ENCODE measurements at regions not wholly inside any gene's neighbourhood (a gene's known extent, or its start where the extent isn't known, plus 50 kb on each side); places are given as distances from the start of the nearest gene placed in this dataset.

GRCh38 chr13:23960566-23961156, 63.4 kb upstream of the C1QTNF9B start:
- peaks cover 0 to 4% (median 2%) of the 10 kb centered on the region in 4 donors for H3K4me1 ChIP-seq
- no peak for DNase-seq (ENCODE audit: extremely low spot score)
- TF ChIP-seq POLR2AphosphoS5 (IDR thresholded peaks at IDR 0.05) (no peak), CTCF (IDR thresholded peaks at IDR 0.05) (peak; percentile 30 to 64 (median 44)), POLR2A (IDR thresholded peaks at IDR 0.05; ENCODE audit: low read depth) (no peak)
- intact Hi-C loops (cut with DNase I), result no loop called here
- H3K36me3 ChIP-seq, result no peaks in the 10 kb centered on the region
- no peak overlapping the region for H3K4me3 ChIP-seq
- H3K9me3 ChIP-seq, result no peaks in the 10 kb centered on the region
- WGBS, result 82% methylated on average over 1 of the region's 1 CpG
- H3K27me3 ChIP-seq, result no peaks in the 10 kb centered on the region
- H3K27ac ChIP-seq (replicated peaks in 1 of 4), result no peak overlapping the region

DNA sequence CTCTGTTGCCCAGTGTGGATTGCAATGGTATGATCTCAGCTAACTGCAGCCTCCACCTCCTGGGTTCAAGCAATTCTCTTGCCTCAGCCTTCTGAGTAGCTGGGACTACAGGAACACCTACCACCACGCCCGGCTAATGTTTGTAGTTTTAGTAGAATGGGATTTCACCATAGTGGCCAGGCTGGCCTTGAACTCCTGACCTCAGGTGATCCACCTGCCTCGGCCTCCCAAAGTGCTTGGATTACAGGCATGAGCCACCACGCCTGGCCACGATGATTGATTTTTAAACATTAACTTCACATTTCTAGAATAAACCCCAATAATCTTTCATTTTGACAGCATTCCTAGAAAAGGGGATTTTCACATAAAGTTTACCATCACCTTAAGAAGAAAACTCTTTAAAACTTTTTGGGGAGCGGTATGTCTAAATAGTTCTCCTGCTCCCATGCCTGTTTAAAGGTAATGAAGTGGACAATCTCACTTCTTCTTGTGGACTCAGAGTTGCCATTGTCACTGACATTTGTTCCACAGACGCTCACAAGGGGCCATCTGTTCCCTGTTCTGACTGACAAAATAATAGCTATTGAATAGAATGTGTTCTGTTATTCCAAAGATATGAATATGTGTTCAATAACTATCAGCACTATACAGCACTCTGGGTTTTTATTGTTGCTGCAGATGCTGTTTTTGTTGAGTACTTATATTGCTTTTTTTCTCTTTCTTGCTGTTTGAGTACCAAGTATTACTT, 66.1 kb upstream of the C1QTNF9B start:
- peak; percentile 68 for DNase-seq (ENCODE audit: extremely low spot score)
- H3K36me3 ChIP-seq, result no peaks in the 10 kb centered on the region
- no peak overlapping the region for H3K4me3 ChIP-seq
- TF ChIP-seq EP300 (IDR thresholded peaks at IDR 0.05) (no peak), POLR2A (IDR thresholded peaks at IDR 0.05; ENCODE audit: low read depth) (no peak), POLR2AphosphoS5 (IDR thresholded peaks at IDR 0.05) (no peak), CTCF (IDR thresholded peaks at IDR 0.05) (no peak)
- H3K9me3 ChIP-seq, result no peaks in the 10 kb centered on the region
- H3K27ac ChIP-seq (replicated peaks in 1 of 4), result no peak overlapping the region
- intact Hi-C loops (cut with DNase I), result no loop called here
- 84% methylated on average over 7 of the region's 7 CpGs for WGBS
- H3K27me3 ChIP-seq, result no peaks in the 10 kb centered on the region
- peaks cover 0 to 9% (median 2%) of the 10 kb centered on the region in 4 donors for H3K4me1 ChIP-seq

- no peaks in the 10 kb centered on the region for H3K9me3 ChIP-seq
- H3K4me3 ChIP-seq, result no peak overlapping the region
- TF ChIP-seq POLR2A (IDR thresholded peaks at IDR 0.05; ENCODE audit: low read depth), result no peak
- TF ChIP-seq POLR2AphosphoS5 (IDR thresholded peaks at IDR 0.05), result no peak
- TF ChIP-seq CTCF (IDR thresholded peaks at IDR 0.05), result no peak
- no peak for TF ChIP-seq EP300 (IDR thresholded peaks at IDR 0.05)
- intact Hi-C loops (cut with DNase I), result no loop called here
- H3K27me3 ChIP-seq, result no peaks in the 10 kb centered on the region
- H3K4me1 ChIP-seq, result peaks cover 0 to 9% (median 2%) of the 10 kb centered on the region in 4 donors
- WGBS, result 87% methylated on average over 2 of the region's 2 CpGs
- H3K27ac ChIP-seq (replicated peaks in 1 of 4), result no peak overlapping the region
- no peak for DNase-seq (ENCODE audit: extremely low spot score)
- no peaks in the 10 kb centered on the region for H3K36me3 ChIP-seq
Measured at GRCh38 chr13:23963947-23964346, 66.6 kb upstream of the C1QTNF9B start.

DNA sequence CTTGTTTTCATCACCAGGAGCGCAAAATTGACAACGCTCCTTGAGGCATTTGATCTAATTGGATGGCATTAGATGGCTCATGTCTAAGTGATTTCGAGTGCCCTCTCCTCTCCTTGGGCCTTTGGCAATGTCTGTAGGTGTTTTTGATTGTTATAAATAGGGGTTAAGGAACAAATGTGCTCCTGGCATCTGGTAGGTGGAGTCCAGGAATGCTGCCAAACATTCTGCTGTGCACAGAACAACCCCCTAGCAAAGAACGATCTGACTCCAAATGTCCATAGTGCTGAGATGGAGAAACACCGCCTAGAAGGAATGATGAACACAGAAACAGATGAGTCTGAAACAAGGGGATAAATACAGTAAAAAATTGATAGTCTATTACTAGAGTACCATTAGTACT, 68.0 kb upstream of the C1QTNF9B start:
- intact Hi-C loops (cut with DNase I), result no loop called here
- Histone ChIP-seq H3K27me3 (no peaks in the 10 kb centered on the region), H3K27ac (replicated peaks in 1 of 4) (no peak overlapping the region)

More for the DNA sequence above, 68.0 kb upstream of the C1QTNF9B start:
- no peak for TF ChIP-seq POLR2A (IDR thresholded peaks at IDR 0.05; ENCODE audit: low read depth)
- no peak for TF ChIP-seq CTCF (IDR thresholded peaks at IDR 0.05)
- TF ChIP-seq POLR2AphosphoS5 (IDR thresholded peaks at IDR 0.05), result no peak
- TF ChIP-seq EP300 (IDR thresholded peaks at IDR 0.05), result no peak
- DNase-seq (ENCODE audit: extremely low spot score), result peak; percentile 57
- Histone ChIP-seq H3K9me3 (no peaks in the 10 kb centered on the region), H3K4me1 (peaks cover 0 to 9% (median 2%) of the 10 kb centered on the region in 4 donors), H3K36me3 (no peaks in the 10 kb centered on the region), H3K4me3 (no peak overlapping the region)
- WGBS, result 66% methylated on average over 5 of the region's 5 CpGs

Measured in esophagus muscularis mucosa (tissue), 4 donors.